ENCODE measurements at regions not wholly inside any gene's neighbourhood (a gene's known extent, or its start where the extent isn't known, plus 50 kb on each side); places are given as distances from the start of the nearest gene placed in this dataset.

GRCh38 chr5:91955610-91956009 is 572.5 kb upstream of the ARRDC3 start:
- TF ChIP-seq CTCF (conservative IDR thresholded peaks at IDR 0.05) (no peak), ZFX (IDR thresholded peaks at IDR 0.05) (no peak)
